ENCODE measurements at regions not wholly inside any gene's neighbourhood (a gene's known extent, or its start where the extent isn't known, plus 50 kb on each side); places are given as distances from the start of the nearest gene placed in this dataset.

- no peak for DNase-seq (ENCODE audit: low spot score)
- Histone ChIP-seq H3K4me2 (ENCODE audit: low read depth, low read length) (no peak overlapping the region), H3K9ac (ENCODE audit: insufficient read depth, low read depth, low read length) (no peak overlapping the region), H3K36me3 (replicated peaks in 1 of 2; ENCODE audit: control insufficient read depth in 1 of 2, insufficient read depth in 2 of 2, low read length in 2 of 2) (no peaks in the 10 kb centered on the region), H3K4me1 (ENCODE audit: insufficient read depth, low read length) (no peaks in the 10 kb centered on the region), H3K79me2 (ENCODE audit: insufficient read depth, low read length) (no peaks in the 10 kb centered on the region), H3K27me3 (ENCODE audit: control insufficient read depth in 1 of 2, insufficient read depth in 2 of 2, low read length in 2 of 2) (no peaks in the 10 kb centered on the region), H3K27ac (ENCODE audit: extremely low read length, insufficient read depth, low read length) (no peak overlapping the region), H2AFZ (ENCODE audit: low read length) (no peak overlapping the region), H4K20me1 (ENCODE audit: insufficient read depth, low read length) (no peaks in the 10 kb centered on the region), H3K9me3 (ENCODE audit: low read length) (no peaks in the 10 kb centered on the region), H3K4me3 (replicated peaks in 1 of 3; ENCODE audit: insufficient read depth in 1 of 3, low read depth in 2 of 3, low read length in 3 of 3) (no peak overlapping the region)
- in situ Hi-C loops (cut with HindIII; ENCODE audit: extremely low pct_ligation_motif_present, low pct_unique_long_range_greater_than_20kb), result no loop called here
- TF ChIP-seq ZNF574 (CRISPR knock-in tag; IDR thresholded peaks at IDR 0.05) (no peak), RARG (CRISPR knock-in tag; IDR thresholded peaks at IDR 0.05; ENCODE audit: low read depth) (no peak), ZNF7 (CRISPR knock-in tag; IDR thresholded peaks at IDR 0.05) (no peak), RELA (CRISPR knock-in tag; IDR thresholded peaks at IDR 0.05) (no peak)
- ChIA-PET CTCF (ENCODE audit: low intra/inter-chr PET ratio, low total read pairs) (no interaction called here), POLR2A (no interaction called here)
- no TSS peak for BruUV-seq (replicated peaks)
- ATAC-seq, result no peak
- intact Hi-C loops (cut with micrococcal nuclease; ENCODE audit: unreplicated experiment), result no loop called here
- 0% methylated on average over 4 of the region's 4 CpGs for WGBS (ENCODE audit: low lambda C conversion rate)
- no peak for FAIRE-seq
These were observed 1385.6 kb upstream of the ADGRL3 start for GRCh38 chr4:59814402-59815010.

DNA sequence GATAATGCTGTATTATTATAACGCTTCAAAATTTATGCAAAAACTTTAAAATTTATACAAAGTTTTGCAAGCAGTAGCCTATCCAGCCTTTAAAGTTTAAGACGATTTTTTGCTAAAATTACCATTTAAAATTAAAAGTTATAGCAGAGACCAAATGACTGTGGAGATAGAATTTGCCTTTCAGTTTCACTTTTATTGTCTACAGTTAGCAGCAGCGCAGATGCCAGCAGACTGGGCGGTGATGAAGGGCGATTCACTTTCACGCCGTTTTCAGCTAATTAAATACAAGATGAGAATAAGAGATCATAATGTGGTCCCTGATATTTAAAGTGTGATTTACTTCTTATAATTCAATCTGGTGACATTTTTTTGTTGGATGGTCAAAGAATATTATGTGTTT lies 1381.5 kb upstream of the ADGRL3 start:
- peak overlapping the region; percentile 70 for H2AFZ ChIP-seq (ENCODE audit: low read length)
- H3K4me2 ChIP-seq (ENCODE audit: low read depth, low read length), result peak overlapping the region; percentile 70
- WGBS (ENCODE audit: low lambda C conversion rate), result 9% methylated on average over 7 of the region's 7 CpGs
- H3K4me1 ChIP-seq (ENCODE audit: insufficient read depth, low read length), result no peaks in the 10 kb centered on the region
- no peaks in the 10 kb centered on the region for H3K27me3 ChIP-seq (ENCODE audit: control insufficient read depth in 1 of 2, insufficient read depth in 2 of 2, low read length in 2 of 2)
- peak; percentile 75 for ATAC-seq
- BruUV-seq (replicated peaks), result no TSS peak
- H3K79me2 ChIP-seq (ENCODE audit: insufficient read depth, low read length), result no peaks in the 10 kb centered on the region
- in situ Hi-C loops (cut with HindIII; ENCODE audit: extremely low pct_ligation_motif_present, low pct_unique_long_range_greater_than_20kb) (no loop called here), intact Hi-C loops (cut with micrococcal nuclease; ENCODE audit: unreplicated experiment) (no loop called here)
- FAIRE-seq, result no peak
- H3K9ac ChIP-seq (ENCODE audit: insufficient read depth, low read depth, low read length), result 0 out of 2 replicates have a peak overlapping the region, but pooled peaks have one; percentile 39
- no peaks in the 10 kb centered on the region for H3K9me3 ChIP-seq (ENCODE audit: low read length)
- H3K27ac ChIP-seq (ENCODE audit: extremely low read length, insufficient read depth, low read length), result no peak overlapping the region
- peak overlapping the region; percentile 26 to 61 (median 54); a peak in 5 of 6 replicates for H3K4me3 ChIP-seq (replicated peaks in 1 of 3; ENCODE audit: insufficient read depth in 1 of 3, low read depth in 2 of 3, low read length in 3 of 3)
- no peak for DNase-seq (ENCODE audit: low spot score)
- CTCF ChIA-PET (ENCODE audit: low intra/inter-chr PET ratio, low total read pairs), result no interaction called here
- POLR2A ChIA-PET, result no interaction called here
- no peaks in the 10 kb centered on the region for H3K36me3 ChIP-seq (replicated peaks in 1 of 2; ENCODE audit: control insufficient read depth in 1 of 2, insufficient read depth in 2 of 2, low read length in 2 of 2)
- H4K20me1 ChIP-seq (ENCODE audit: insufficient read depth, low read length), result no peaks in the 10 kb centered on the region
- no peak for TF ChIP-seq DZIP1 (CRISPR knock-in tag; IDR thresholded peaks at IDR 0.05)
- no peak for TF ChIP-seq CREB3 (CRISPR knock-in tag; IDR thresholded peaks at IDR 0.05)
- no peak for TF ChIP-seq ZBTB33 (CRISPR knock-in tag; IDR thresholded peaks at IDR 0.05)
- no peak for TF ChIP-seq NR2F6 (IDR thresholded peaks at IDR 0.05)
- no peak for TF ChIP-seq NR2F6 (CRISPR knock-in tag; IDR thresholded peaks at IDR 0.05)
- no peak for TF ChIP-seq NKX3-1 (CRISPR knock-in tag; IDR thresholded peaks at IDR 0.05)
- no peak for TF ChIP-seq YY1 (IDR thresholded peaks at IDR 0.05; ENCODE audit: insufficient read depth, insufficient replicate concordance, low read depth, low read length)
